HuH-7 (cell line): ENCODE measurements at regions not wholly inside any gene's neighbourhood (a gene's known extent, or its start where the extent isn't known, plus 50 kb on each side); places are given as distances from the start of the nearest gene placed in this dataset.
"Not testable (repeated sequence)": the region's sequence is repeated elsewhere in the genome, so short reads cannot be mapped to it uniquely, and the experiment has no call there.

Experiments used
- DNase-seq: peaks from one replicate; pipeline ENCODE4 v3.0.0; 2011; ENCODE audit warnings: low spot score

DNA sequence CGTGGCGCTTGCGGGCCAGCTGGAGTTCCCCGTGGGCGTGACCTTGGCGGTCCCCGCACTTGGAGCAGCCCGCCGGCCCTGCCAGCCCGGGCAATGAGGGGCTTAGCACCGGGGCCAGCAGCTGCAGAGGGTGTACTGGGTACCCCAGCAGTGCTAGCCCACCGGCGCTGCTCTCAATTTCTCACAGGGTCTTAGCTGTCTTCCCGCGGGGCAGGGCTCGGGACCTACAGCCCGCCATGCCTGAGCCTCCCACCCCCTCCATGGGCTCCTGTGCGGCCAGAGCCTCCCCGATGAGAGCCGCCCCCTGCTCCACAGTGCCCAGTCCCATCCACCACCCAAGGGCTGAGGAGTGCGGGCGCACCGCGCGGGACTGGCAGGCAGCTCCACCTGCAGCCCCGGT, 94.0 kb upstream of the NIPBL start:
- not testable (repeated sequence) for DNase-seq

DNA sequence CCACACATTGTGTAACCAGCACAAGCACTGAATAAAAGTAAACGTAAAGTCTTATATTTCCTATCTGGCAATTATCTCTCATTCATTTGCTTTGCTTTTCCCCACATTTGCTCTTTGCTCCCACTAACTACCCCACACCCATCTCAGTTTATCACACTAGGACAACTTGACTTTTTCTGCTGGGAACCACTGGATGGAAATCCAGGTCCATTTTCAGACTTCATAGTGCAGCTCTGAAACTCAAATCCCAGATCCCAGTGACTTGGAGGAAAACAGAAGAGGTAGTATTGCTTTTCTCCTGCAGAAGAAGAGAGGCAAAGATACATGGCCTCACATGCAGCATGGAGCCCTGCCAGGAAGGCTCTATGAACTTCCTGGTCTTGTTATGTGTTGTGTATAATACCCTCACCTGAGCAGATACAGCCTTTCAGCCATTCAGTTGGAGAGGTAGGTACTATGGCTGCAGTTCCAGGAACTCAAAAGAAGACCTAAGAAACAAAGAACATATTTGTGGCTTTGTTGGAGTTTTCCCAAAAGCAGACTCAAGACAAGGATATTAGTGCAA, 90.0 kb upstream of the NIPBL start:
- DNase-seq: no peak

DNA sequence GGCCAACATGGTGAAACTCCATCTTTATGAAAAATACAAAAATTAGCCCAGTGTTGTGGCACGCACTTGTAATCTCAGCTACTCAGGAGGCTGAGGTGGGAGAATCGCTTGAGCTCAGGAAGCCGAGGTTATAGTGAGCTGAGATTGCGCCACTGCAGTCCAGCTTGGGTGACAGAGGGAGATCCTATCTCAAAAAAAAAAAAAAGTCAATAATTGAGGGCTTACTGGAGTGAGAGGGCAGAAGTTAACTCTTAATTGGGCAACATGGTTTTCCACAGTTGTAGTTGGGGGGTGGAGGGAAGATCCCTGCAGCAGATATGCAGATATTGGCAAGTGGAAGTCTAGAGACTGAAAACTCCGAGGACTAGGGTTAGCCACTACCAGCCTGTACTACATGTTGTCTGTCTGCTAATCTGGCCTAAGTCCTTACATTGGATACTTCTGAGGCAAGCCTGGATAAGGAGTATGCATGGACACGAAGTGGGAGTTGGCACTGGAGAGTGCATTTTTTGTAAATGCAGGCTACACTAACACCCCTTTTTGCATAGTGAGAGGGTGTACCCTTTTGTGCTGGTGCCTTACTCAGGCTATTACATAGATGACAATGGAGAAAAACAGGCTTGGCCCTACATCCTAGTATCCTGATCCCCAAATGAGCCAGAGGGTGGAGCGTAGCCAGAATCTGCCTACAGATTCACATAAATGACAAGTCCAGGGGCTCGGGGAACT, 89.0 kb upstream of the NIPBL start:
- DNase-seq: peak; percentile 36

DNA sequence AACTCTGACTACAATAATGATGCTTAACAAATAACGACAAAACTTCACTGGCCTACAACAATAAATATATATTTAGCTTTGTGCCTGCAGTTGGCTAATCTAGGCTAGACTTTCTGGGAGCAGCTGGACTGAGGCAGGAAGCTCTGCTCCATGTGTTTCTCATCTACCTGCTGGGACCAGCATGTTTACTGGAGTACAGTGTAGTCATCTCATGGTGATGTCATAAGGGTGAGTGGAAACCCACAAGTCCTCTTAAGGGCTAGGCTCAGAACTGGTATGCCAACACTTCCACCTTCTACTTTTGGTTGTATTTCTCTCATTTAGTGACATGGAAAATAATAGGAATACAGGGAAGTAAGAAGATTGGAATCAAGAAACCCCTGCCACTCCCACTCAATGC, 85.7 kb upstream of the NIPBL start:
- DNase-seq: no peak

DNA sequence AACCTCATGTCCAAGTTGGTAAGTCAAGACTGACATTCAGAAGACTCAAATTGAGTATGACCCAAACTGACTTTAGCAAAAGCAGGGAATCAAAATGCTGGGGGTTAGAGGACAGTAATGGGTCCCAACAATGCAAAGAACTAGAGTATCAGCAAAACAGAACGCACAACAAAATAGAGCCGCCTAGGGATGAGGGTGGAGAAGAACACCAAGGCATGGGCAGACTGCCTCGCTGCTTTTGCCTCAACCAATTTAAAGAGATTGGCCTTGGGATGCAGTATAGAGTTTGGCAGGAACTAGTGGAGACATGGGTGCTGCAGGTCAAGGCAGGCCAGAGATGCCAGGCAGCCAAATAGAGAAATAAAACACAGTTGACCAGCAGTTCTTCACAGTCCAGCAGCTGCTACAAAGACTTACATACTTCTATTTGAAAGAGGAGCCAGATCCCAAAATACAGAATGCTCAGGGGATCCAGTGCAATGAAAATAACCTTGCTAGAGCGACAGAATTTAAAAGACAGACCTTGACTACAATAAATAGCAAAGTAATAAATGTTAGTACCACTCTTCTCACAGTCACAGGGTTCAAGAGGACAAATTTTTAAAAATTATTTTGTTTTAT, 83.9 kb upstream of the NIPBL start:
- no peak for DNase-seq

DNA sequence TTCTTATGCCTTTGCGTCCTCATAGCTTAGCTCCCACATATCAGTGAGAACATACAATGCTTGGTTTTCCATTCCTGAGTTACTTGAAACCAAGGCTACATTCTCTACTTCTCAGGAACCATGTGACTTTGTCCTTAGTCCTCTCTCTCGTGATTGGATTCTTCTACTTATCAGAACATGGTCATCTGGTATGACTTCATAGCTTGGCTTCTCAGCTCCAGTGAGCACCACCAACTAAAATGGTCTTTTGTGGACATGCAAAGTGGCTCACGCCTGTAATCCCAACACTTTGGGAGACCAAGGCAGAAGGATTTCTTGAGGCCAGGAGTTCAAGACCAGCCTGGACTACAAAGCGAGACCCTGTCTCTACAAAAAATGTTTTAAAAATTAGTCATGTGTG, 81.2 kb upstream of the NIPBL start:
- no peak for DNase-seq

DNA sequence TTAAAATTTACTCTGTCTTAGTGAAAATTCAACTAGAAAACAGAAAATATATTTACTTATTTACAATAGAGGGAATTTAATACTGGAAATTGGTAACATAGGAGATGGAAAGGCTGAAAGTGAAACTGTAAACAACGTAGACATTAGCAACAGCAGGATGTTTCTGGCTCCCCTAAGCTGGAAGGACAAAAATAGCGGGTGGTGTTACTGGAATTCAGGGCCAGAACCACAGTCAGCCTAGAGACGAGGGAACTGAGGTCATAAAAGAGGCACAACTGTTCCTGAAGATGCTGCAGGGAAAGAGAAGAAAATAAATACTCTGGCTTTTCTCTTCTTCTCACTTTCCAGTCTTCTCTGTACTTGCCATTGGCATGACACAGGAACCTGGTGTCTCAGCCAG, 80.4 kb upstream of the NIPBL start:
- no peak for DNase-seq

DNA sequence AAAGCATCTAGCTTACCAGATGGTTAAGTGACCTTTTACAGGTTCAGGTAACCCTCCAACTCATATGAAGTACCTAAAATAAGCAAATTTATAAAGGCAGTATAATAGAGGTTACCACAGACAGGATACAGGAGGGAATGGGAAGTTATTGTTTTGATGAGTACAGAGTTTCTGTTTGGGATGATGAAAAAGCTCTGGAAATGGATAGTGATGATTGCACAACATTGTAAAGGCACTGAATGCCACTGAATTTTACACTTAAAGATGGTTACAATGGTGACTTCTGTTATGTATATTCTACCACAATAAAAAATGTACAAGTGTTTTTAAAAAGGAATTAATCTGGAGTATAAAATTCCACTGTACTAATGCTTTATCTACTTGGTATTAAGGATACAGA, 75.0 kb upstream of the NIPBL start:
- no peak for DNase-seq

DNA sequence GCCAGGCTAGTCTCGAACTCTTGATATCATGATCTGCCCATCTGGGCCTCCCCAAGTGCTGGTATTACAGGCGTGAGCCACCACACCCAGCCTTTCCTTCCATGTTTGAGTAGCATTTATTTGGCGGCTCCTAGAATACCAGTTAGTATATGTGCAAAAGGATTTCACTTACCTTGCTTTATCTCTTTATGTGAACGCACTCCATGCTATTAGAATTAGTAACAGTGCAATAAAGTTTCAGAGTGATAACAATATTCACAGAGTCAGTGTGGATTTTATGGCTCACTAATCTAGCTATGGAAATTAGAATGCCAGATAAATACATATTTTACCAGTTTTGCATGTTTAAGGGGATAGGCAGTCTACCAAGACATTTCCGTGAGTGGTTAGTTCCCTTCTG, 74.4 kb upstream of the NIPBL start:
- no peak for DNase-seq

DNA sequence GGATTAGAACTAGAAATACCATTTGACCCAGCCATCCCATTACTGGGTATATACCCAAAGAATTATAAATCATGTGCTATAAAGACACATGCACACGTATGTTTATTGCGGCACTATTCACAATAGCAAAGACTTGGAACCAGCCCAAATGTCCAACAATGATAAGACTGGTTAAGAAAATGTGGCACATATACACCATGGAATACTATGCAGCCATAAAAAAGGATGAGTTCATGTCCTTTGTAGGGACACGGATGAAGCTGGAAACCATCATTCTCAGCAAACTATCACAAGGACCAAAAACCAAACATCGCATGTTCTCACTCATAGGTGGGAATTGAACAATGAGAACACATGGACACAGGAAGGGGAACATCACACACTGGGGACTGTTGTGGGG, 63.3 kb upstream of the NIPBL start:
- not testable (repeated sequence) for DNase-seq

DNA sequence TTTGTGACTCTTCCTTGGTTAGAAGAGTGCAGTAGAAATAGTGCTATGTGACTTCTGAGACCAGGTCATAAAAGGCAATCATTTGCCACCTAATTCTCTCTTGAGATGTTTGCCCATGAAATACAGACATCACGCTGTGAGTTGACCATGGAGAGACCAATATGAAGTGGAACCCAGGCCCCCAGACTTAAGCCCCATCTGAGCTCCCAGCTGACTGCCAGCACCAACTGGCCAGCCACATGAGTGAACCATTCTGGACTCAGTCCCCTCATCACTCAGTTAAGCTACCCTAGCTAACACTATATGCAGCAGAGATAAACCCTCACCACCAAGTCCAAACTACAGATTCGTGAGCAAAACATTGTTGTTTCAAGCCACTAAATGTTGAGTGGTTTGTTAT, 60.7 kb upstream of the NIPBL start:
- no peak for DNase-seq

DNA sequence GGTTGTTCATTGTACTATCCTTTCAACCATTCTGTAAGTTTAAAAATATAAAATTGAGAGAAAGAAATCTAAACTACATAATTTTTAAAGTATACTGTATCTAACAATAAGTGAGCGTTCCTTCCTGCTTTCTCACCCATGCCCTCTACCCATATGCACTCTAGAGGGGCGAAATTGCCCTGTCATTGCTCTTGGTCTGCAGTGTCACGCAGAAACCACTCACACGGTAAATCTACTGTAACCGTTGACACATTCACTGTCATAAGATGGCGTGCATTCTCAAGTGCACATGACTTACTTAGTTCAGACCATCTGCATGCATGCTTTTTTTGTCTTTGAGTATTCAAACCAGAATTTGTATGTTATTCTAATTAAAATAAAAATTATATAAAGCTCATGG, 55.7 kb upstream of the NIPBL start:
- no peak for DNase-seq

DNA sequence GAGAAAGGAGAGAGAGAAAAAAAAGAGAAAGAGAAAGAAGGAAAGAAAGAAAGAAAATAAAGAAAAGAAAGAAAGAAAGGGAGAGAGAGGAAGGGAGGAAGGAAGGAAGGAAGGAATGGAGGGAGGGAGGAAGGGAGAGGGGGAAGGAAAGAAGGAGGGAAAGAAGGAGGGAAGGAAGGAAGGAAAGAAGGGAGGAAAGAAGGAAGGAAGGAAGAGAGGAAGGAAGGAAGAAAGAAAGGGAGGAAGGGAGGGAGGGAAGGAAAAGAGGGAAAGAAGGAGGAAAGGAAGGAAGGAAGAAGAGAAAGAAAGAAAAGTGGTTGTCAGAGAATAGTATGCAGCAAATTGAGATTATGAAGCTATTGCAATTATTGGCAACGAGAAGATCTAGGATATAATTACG, 49.9 kb upstream of the NIPBL start:
- DNase-seq: no peak
